ENCODE measurements at regions not wholly inside any gene's neighbourhood (a gene's known extent, or its start where the extent isn't known, plus 50 kb on each side); places are given as distances from the start of the nearest gene placed in this dataset.

- TF ChIP-seq POLR2AphosphoS5 (IDR thresholded peaks at IDR 0.05; ENCODE audit: low read depth, low read length): no peak
- TF ChIP-seq, protein P1, sequence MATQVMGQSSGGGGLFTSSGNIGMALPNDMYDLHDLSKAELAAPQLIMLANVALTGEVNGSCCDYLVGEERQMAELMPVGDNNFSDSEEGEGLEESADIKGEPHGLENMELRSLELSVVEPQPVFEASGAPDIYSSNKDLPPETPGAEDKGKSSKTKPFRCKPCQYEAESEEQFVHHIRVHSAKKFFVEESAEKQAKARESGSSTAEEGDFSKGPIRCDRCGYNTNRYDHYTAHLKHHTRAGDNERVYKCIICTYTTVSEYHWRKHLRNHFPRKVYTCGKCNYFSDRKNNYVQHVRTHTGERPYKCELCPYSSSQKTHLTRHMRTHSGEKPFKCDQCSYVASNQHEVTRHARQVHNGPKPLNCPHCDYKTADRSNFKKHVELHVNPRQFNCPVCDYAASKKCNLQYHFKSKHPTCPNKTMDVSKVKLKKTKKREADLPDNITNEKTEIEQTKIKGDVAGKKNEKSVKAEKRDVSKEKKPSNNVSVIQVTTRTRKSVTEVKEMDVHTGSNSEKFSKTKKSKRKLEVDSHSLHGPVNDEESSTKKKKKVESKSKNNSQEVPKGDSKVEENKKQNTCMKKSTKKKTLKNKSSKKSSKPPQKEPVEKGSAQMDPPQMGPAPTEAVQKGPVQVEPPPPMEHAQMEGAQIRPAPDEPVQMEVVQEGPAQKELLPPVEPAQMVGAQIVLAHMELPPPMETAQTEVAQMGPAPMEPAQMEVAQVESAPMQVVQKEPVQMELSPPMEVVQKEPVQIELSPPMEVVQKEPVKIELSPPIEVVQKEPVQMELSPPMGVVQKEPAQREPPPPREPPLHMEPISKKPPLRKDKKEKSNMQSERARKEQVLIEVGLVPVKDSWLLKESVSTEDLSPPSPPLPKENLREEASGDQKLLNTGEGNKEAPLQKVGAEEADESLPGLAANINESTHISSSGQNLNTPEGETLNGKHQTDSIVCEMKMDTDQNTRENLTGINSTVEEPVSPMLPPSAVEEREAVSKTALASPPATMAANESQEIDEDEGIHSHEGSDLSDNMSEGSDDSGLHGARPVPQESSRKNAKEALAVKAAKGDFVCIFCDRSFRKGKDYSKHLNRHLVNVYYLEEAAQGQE (IDR thresholded peaks at IDR 0.05; ENCODE audit: insufficient read depth in 1 of 2, low read depth in 2 of 2, low read length in 2 of 2): no peak
These were observed 272.8 kb downstream of the COG6 start for GRCh38 chr13:39928261-39928660.

All from PFSK-1 (cell line).